Keratinocyte (primary cell): ENCODE measurements at regions not wholly inside any gene's neighbourhood (a gene's known extent, or its start where the extent isn't known, plus 50 kb on each side); places are given as distances from the start of the nearest gene placed in this dataset.

ENCODE experiments used
- CTCF ChIP-seq, 3 experiments: IDR thresholded peaks in 1 of 3; conservative IDR thresholded peaks in 1 of 3; optimal IDR thresholded peaks in 1 of 3; 2 replicates in 2 of 3; 3 replicates in 1 of 3; pipeline versions ENCODE3 to v1.5.1; 2011; ENCODE audit warnings: low read length in 3 of 3, mild to moderate bottlenecking in 3 of 3, moderate library complexity in 2 of 3, control low read depth in 1 of 3, inconsistent platforms in 1 of 3; ENCODE audit not compliant: insufficient read depth in 2 of 3; ENCODE audit errors: extremely low read depth in 1 of 3
- EZH2 ChIP-seq: IDR thresholded peaks from one replicate; pipeline ENCODE4 v1.6.1; 2012; ENCODE audit warnings: inconsistent platforms, mild to moderate bottlenecking, low read length, moderate library complexity

- no peak for TF ChIP-seq CTCF (optimal IDR thresholded peaks at IDR 0.05 in 1 of 3, IDR thresholded peaks at IDR 0.05 in 1 of 3, conservative IDR thresholded peaks at IDR 0.05 in 1 of 3; ENCODE audit: extremely low read depth in 1 of 3, insufficient read depth in 2 of 3, low read length in 3 of 3)
- no peak for TF ChIP-seq EZH2
Measured at GRCh38 chr14:103239751-103240150, 94.3 kb upstream of the EIF5 start.
